ENCODE measurements at regions not wholly inside any gene's neighbourhood (a gene's known extent, or its start where the extent isn't known, plus 50 kb on each side); places are given as distances from the start of the nearest gene placed in this dataset.

DNA sequence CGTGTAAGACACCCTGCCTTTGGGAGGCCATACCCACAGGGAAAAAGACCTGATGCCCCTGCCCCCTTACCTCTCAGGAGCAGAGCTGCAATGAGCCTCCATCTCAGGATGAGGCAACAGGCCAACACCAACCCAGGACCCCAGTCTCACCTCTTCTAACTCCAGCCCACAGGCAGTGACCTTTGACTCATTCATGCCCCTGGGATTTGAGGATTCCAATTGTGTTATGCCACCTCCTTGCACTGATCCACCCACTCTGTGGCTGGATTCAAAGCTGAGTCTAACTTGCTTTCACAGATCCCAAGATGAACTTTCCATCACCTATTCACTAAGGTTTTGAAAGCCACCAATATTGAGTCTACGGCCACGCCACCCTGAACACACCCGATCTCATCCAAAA lies 64.7 kb downstream of the MINAR1 start:
- Histone ChIP-seq H2AFZ (ENCODE audit: insufficient read depth, low read depth, low read length, poor library complexity, severe bottlenecking) (no peak overlapping the region), H3K4me2 (replicated peaks; ENCODE audit: low read depth, low read length, poor library complexity, severe bottlenecking) (no peak overlapping the region), H3K4me1 (ENCODE audit: control insufficient read depth in 2 of 2, insufficient read depth in 2 of 2, low read length in 2 of 2) (no peaks in the 10 kb centered on the region), H3K27me3 (replicated peaks in 1 of 4; ENCODE audit: control extremely low read depth in 1 of 4, control insufficient read depth in 3 of 4, insufficient read depth in 4 of 4, low read length in 3 of 4) (peaks cover 0 to 8% (median 1%) of the 10 kb centered on the region in 4 experiments), H4K20me1 (ENCODE audit: control insufficient read depth, insufficient read depth, low read length, poor library complexity, severe bottlenecking) (no peaks in the 10 kb centered on the region), H3K36me3 (replicated peaks in 1 of 2; ENCODE audit: control extremely low read depth in 1 of 2, control insufficient read depth in 1 of 2, extremely low read depth in 1 of 2, insufficient read depth in 2 of 2, low read length in 1 of 2) (no peaks in the 10 kb centered on the region), H3K79me2 (ENCODE audit: control insufficient read depth, insufficient read depth, low read length) (no peaks in the 10 kb centered on the region), H3K4me3 (ENCODE audit: control extremely low read depth in 1 of 5, extremely low read depth in 1 of 5, insufficient read depth in 1 of 5, low read depth in 2 of 5, low read length in 4 of 5) (no peak overlapping the region), H3K27ac (ENCODE audit: low read length in 2 of 2) (no peak overlapping the region), H3K9me3 (ENCODE audit: control extremely low read depth in 1 of 3, control insufficient read depth in 2 of 3, insufficient read depth in 1 of 3, low read length in 2 of 3) (no peaks in the 10 kb centered on the region), H3K9ac (ENCODE audit: low read length) (no peak overlapping the region)
- no peaks in the 10 kb centered on the region for H3K4me1 Mint-ChIP-seq
- DNase-seq (no peak), ATAC-seq (ENCODE audit: low read depth) (no peak)
- H3K27ac Mint-ChIP-seq = no peak overlapping the region
- TF ChIP-seq, protein P1, sequence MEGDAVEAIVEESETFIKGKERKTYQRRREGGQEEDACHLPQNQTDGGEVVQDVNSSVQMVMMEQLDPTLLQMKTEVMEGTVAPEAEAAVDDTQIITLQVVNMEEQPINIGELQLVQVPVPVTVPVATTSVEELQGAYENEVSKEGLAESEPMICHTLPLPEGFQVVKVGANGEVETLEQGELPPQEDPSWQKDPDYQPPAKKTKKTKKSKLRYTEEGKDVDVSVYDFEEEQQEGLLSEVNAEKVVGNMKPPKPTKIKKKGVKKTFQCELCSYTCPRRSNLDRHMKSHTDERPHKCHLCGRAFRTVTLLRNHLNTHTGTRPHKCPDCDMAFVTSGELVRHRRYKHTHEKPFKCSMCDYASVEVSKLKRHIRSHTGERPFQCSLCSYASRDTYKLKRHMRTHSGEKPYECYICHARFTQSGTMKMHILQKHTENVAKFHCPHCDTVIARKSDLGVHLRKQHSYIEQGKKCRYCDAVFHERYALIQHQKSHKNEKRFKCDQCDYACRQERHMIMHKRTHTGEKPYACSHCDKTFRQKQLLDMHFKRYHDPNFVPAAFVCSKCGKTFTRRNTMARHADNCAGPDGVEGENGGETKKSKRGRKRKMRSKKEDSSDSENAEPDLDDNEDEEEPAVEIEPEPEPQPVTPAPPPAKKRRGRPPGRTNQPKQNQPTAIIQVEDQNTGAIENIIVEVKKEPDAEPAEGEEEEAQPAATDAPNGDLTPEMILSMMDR (IDR thresholded peaks at IDR 0.05) = no peak
- no peaks in the 10 kb centered on the region for H3K9me3 Mint-ChIP-seq (ENCODE audit: insufficient read depth)
- H3K27me3 Mint-ChIP-seq = peaks cover 38% of the 10 kb centered on the region
- POLR2A ChIA-PET = no interaction called here
- CTCF ChIA-PET = no interaction called here
- 64% methylated on average over 1 of the region's 4 CpGs for WGBS (ENCODE audit: insufficient coverage)
- intact Hi-C loops (cut with micrococcal nuclease) = no loop called here
- H3K4me3 Mint-ChIP-seq = no peak overlapping the region

DNA sequence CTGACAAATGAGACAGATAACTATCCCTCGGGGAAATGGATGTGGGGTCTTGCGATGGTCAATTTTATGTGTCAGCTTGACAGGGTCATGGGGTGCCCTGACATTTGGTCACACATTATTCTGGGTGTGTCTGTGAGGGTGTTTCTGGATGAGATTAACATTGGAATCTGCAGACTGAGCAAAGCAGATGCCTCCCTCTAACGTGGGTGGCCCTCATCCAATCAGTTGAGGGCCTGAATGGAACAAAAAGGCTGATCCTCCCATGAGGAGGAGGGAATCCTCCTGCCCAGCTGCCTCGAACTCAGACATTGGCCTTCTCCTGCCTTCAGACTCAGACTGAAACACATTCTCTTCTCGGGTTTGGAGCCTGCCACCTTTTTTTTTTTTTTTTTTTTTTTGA lies 69.0 kb downstream of the MINAR1 start:
- Histone ChIP-seq H3K79me2 (ENCODE audit: control insufficient read depth, insufficient read depth, low read length) (no peaks in the 10 kb centered on the region), H3K9ac (ENCODE audit: low read length) (no peak overlapping the region), H3K27me3 (replicated peaks in 1 of 4; ENCODE audit: control extremely low read depth in 1 of 4, control insufficient read depth in 3 of 4, insufficient read depth in 4 of 4, low read length in 3 of 4) (peaks cover 0 to 3% (median 0%) of the 10 kb centered on the region in 4 experiments), H3K9me3 (ENCODE audit: control extremely low read depth in 1 of 3, control insufficient read depth in 2 of 3, insufficient read depth in 1 of 3, low read length in 2 of 3) (no peaks in the 10 kb centered on the region), H3K4me1 (ENCODE audit: control insufficient read depth in 2 of 2, insufficient read depth in 2 of 2, low read length in 2 of 2) (no peaks in the 10 kb centered on the region), H3K36me3 (replicated peaks in 1 of 2; ENCODE audit: control extremely low read depth in 1 of 2, control insufficient read depth in 1 of 2, extremely low read depth in 1 of 2, insufficient read depth in 2 of 2, low read length in 1 of 2) (no peaks in the 10 kb centered on the region), H3K4me2 (replicated peaks; ENCODE audit: low read depth, low read length, poor library complexity, severe bottlenecking) (no peak overlapping the region), H3K27ac (ENCODE audit: low read length in 2 of 2) (no peak overlapping the region), H4K20me1 (ENCODE audit: control insufficient read depth, insufficient read depth, low read length, poor library complexity, severe bottlenecking) (no peaks in the 10 kb centered on the region), H3K4me3 (ENCODE audit: control extremely low read depth in 1 of 5, extremely low read depth in 1 of 5, insufficient read depth in 1 of 5, low read depth in 2 of 5, low read length in 4 of 5) (no peak overlapping the region), H2AFZ (ENCODE audit: insufficient read depth, low read depth, low read length, poor library complexity, severe bottlenecking) (no peak overlapping the region)
- no peak for DNase-seq
- no peak overlapping the region for H3K4me3 Mint-ChIP-seq
- H3K27ac Mint-ChIP-seq = no peak overlapping the region
- H3K27me3 Mint-ChIP-seq = peaks cover 13% of the 10 kb centered on the region
- POLR2A ChIA-PET = no interaction called here
- no peaks in the 10 kb centered on the region for H3K9me3 Mint-ChIP-seq (ENCODE audit: insufficient read depth)
- H3K4me1 Mint-ChIP-seq = no peaks in the 10 kb centered on the region
- no peak for TF ChIP-seq EZH2 (IDR thresholded peaks at IDR 0.05; ENCODE audit: borderline replicate concordance, insufficient read depth, low read depth, low read length, poor library complexity, severe bottlenecking)
- TF ChIP-seq, protein P1 (IDR thresholded peaks at IDR 0.05) = no peak
- CTCF ChIA-PET = no interaction called here
- 72% methylated on average over 5 of the region's 5 CpGs for WGBS (ENCODE audit: insufficient coverage)
- ATAC-seq (ENCODE audit: low read depth) = no peak
- intact Hi-C loops (cut with micrococcal nuclease) = no loop called here

Measured in B cell (primary cell).